B cell (primary cell): ENCODE measurements at regions not wholly inside any gene's neighbourhood (a gene's known extent, or its start where the extent isn't known, plus 50 kb on each side); places are given as distances from the start of the nearest gene placed in this dataset.

Source experiments
- ATAC-seq: fragments of 200-7000 bp; cut with Tn5 transposase; one replicate; pipeline ENCODE4 v1.10.0; 2021; ENCODE audit warnings: low read depth, mild to moderate bottlenecking, moderate number of reproducible peaks, moderate library complexity
- CTCF ChIA-PET: fragments of 350-600 bp; sonication (Branson Sonifier 250); formaldehyde crosslinking; loops from one replicate; lab custom pipeline; 2021; ENCODE audit warnings: antibody characterized with exemption, inconsistent platforms; lab: Charles Lee
- POLR2A ChIA-PET: fragments of 350-600 bp; sonication (Branson Sonifier 250); formaldehyde crosslinking; loops from one replicate; lab custom pipeline; 2021; ENCODE audit warnings: antibody characterized with exemption; lab: Charles Lee
- DNase-seq: peaks from one replicate; pipeline ENCODE4 v3.0.0; 2013
- H2AFZ ChIP-seq: 2 replicates; pipeline ENCODE4 v1.6.1; 2012; ENCODE audit warnings: mild to moderate bottlenecking, low read depth, low read length; ENCODE audit not compliant: insufficient read depth, poor library complexity, severe bottlenecking
- H3K27ac ChIP-seq, 2 donors: 1 replicate in 1 of 2; 2 replicates in 1 of 2; pipeline ENCODE4 v1.5.1; 2012 to 2013; ENCODE audit warnings: low read length in 2 of 2, mild to moderate bottlenecking in 2 of 2, moderate library complexity in 1 of 2
- H3K27me3 ChIP-seq, 4 experiments: fragments of 200-600 bp in 1 of 4; sonication (generic) in 1 of 4; replicated peaks in 1 of 4; 1 replicate in 2 of 4; 2 replicates in 2 of 4; pipeline versions ENCODE4 v1.6.1 to v1.7.0; 2013 to 2016; ENCODE audit warnings: low read length in 3 of 4, mild to moderate bottlenecking in 2 of 4, mixed read lengths in 1 of 4, moderate library complexity in 1 of 4; ENCODE audit not compliant: insufficient read depth in 4 of 4, control insufficient read depth in 3 of 4; ENCODE audit errors: control extremely low read depth in 1 of 4
- H3K36me3 ChIP-seq, 2 experiments: replicated peaks in 1 of 2; 1 replicate in 1 of 2; 2 replicates in 1 of 2; pipeline versions ENCODE4 v1.6.1 to v1.7.1; 2013; ENCODE audit warnings: low read length in 1 of 2; ENCODE audit not compliant: insufficient read depth in 2 of 2, control insufficient read depth in 1 of 2; ENCODE audit errors: control extremely low read depth in 1 of 2, extremely low read depth in 1 of 2
- H3K4me1 ChIP-seq, 2 donors: fragments of 200-600 bp in 1 of 2; sonication (generic) in 1 of 2; 1 replicate in 1 of 2; 2 replicates in 1 of 2; pipeline versions ENCODE4 v1.5.1 to v1.6.1; 2013 to 2017; ENCODE audit warnings: low read length in 2 of 2; ENCODE audit not compliant: control insufficient read depth in 2 of 2, insufficient read depth in 2 of 2
- H3K4me2 ChIP-seq: replicated peaks from 2 replicates; pipeline ENCODE3; 2012; ENCODE audit warnings: mild to moderate bottlenecking, low read depth, low read length; ENCODE audit not compliant: poor library complexity, severe bottlenecking
- H3K4me3 ChIP-seq, 5 experiments: fragments of 200-600 bp in 1 of 5; sonication (generic) in 1 of 5; 1 replicate in 3 of 5; 2 replicates in 2 of 5; pipeline versions ENCODE4 v1.5.1 to v1.7.0; 2011 to 2016; ENCODE audit warnings: low read length in 4 of 5, mild to moderate bottlenecking in 4 of 5, low read depth in 2 of 5, control low read depth in 1 of 5, moderate library complexity in 1 of 5; ENCODE audit not compliant: insufficient read depth in 1 of 5; ENCODE audit errors: control extremely low read depth in 1 of 5, extremely low read depth in 1 of 5
- H3K79me2 ChIP-seq: fragments of 200-600 bp; sonication (generic); one replicate; pipeline ENCODE4 v1.6.0; 2016; ENCODE audit warnings: low read length; ENCODE audit not compliant: control insufficient read depth, insufficient read depth
- H3K9ac ChIP-seq: fragments of 200-600 bp; sonication (generic); 2 replicates; pipeline ENCODE4 v1.6.1; 2017; ENCODE audit warnings: mild to moderate bottlenecking, low read length, moderate library complexity
- H3K9me3 ChIP-seq, 3 donors: one replicate each; pipeline versions ENCODE4 v1.6.1 to v1.7.1; 2013; ENCODE audit warnings: low read length in 2 of 3; ENCODE audit not compliant: control insufficient read depth in 2 of 3, insufficient read depth in 1 of 3; ENCODE audit errors: control extremely low read depth in 1 of 3
- H4K20me1 ChIP-seq: 2 replicates; pipeline ENCODE4 v1.6.0; 2012; ENCODE audit warnings: mild to moderate bottlenecking, low read length; ENCODE audit not compliant: insufficient read depth, control insufficient read depth, poor library complexity, severe bottlenecking
- H3K27ac Mint-ChIP-seq: one replicate; pipeline ENCODE4 v1.8.0; 2021; ENCODE audit warnings: mixed read lengths
- H3K27me3 Mint-ChIP-seq: one replicate; pipeline ENCODE4 v1.8.0; 2021; ENCODE audit warnings: mixed read lengths
- H3K4me1 Mint-ChIP-seq: one replicate; pipeline ENCODE4 v1.8.0; 2021; ENCODE audit warnings: mixed read lengths
- H3K4me3 Mint-ChIP-seq: one replicate; pipeline ENCODE4 v1.8.0; 2021; ENCODE audit warnings: mixed read lengths
- H3K9me3 Mint-ChIP-seq: one replicate; pipeline ENCODE4 v1.8.0; 2022; ENCODE audit warnings: mixed read lengths; ENCODE audit not compliant: insufficient read depth
- EZH2 ChIP-seq: IDR thresholded peaks from 2 replicates; pipeline ENCODE4 v1.6.1; 2012; ENCODE audit warnings: borderline replicate concordance, low read depth, mild to moderate bottlenecking, moderate library complexity, low read length; ENCODE audit not compliant: insufficient read depth, poor library complexity, severe bottlenecking
- WGBS: methylation state at CpG from one replicate; pipeline ENCODE4 v1.1.5; 2013; ENCODE audit warnings: missing lambda C conversion rate; ENCODE audit not compliant: insufficient coverage; 5-methylcytosine and 5-hydroxymethylcytosine counted together
- intact Hi-C: fragments of 100-400 bp; cut with micrococcal nuclease; formaldehyde crosslinking; loops from one replicate; pipeline ENCODE4 v1.10.0; 2022
- TF ChIP-seq, protein P1 (sequence below): fragments of 200-600 bp; IDR thresholded peaks from one replicate; pipeline ENCODE4 v1.8.0; 2022; ENCODE audit warnings: antibody characterized with exemption, mild to moderate bottlenecking

GRCh38 chr17:77604973-77605313, 353.6 kb upstream of the TNRC6C start:
- peaks cover 10% of the 10 kb centered on the region for H3K4me1 Mint-ChIP-seq
- H3K27me3 Mint-ChIP-seq: peaks cover 14% of the 10 kb centered on the region
- TF ChIP-seq, protein P1, sequence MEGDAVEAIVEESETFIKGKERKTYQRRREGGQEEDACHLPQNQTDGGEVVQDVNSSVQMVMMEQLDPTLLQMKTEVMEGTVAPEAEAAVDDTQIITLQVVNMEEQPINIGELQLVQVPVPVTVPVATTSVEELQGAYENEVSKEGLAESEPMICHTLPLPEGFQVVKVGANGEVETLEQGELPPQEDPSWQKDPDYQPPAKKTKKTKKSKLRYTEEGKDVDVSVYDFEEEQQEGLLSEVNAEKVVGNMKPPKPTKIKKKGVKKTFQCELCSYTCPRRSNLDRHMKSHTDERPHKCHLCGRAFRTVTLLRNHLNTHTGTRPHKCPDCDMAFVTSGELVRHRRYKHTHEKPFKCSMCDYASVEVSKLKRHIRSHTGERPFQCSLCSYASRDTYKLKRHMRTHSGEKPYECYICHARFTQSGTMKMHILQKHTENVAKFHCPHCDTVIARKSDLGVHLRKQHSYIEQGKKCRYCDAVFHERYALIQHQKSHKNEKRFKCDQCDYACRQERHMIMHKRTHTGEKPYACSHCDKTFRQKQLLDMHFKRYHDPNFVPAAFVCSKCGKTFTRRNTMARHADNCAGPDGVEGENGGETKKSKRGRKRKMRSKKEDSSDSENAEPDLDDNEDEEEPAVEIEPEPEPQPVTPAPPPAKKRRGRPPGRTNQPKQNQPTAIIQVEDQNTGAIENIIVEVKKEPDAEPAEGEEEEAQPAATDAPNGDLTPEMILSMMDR: no peak
- no peak for TF ChIP-seq EZH2
- H3K79me2 ChIP-seq: no peaks in the 10 kb centered on the region
- H3K4me3 ChIP-seq: no peak overlapping the region
- no peak for ATAC-seq
- intact Hi-C loops: no loop called here
- ChIA-PET CTCF (no interaction called here), POLR2A (no interaction called here)
- no peak overlapping the region for H2AFZ ChIP-seq
- WGBS: 100% methylated on average over 1 of the region's 3 CpGs
- H3K9me3 ChIP-seq: peaks cover 0 to 11% (median 0%) of the 10 kb centered on the region in 3 donors
- no peaks in the 10 kb centered on the region for H3K9me3 Mint-ChIP-seq
- no peaks in the 10 kb centered on the region for H3K27me3 ChIP-seq
- no peaks in the 10 kb centered on the region for H3K36me3 ChIP-seq
- H3K4me2 ChIP-seq: no peak overlapping the region
- peaks cover 3 to 4% of the 10 kb centered on the region in 2 donors for H3K4me1 ChIP-seq
- no peak overlapping the region for H3K27ac Mint-ChIP-seq
- H3K27ac ChIP-seq: no peak overlapping the region
- DNase-seq: no peak
- no peaks in the 10 kb centered on the region for H4K20me1 ChIP-seq
- no peak overlapping the region for H3K4me3 Mint-ChIP-seq
- no peak overlapping the region for H3K9ac ChIP-seq

DNA sequence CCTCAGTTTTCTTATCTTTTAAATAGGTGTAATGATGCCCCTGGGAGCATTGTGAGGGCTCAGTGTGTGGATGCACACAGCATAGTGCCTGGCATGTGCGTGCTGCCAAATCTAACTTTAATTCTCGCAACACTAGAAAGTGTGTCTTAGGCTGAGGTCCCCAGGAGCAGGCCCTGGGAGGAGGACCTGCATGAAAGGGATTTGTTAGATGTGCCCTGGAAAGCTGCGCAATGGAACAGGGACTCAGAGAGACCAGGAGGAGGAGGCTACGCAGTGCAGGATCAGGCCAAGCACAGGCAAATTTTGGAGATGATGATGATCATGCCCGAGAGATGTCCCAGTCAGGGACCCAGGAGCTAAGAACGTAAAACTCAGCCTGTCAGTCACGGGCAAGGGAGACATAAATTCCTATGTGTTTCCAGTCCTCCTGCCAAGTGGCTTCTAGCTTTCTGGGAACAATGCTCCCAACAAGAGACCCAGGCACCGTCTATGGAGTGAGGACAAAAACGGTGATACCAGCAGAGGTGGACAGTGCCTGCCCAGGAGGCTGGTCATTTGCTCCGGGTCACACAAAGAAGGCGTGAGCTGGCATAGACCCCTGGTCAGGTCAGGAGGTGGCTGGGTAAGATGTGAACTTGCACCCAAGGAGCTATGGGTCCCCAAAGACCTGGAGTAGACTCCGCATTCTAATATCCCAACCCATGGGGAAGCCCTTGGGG, 352.2 kb upstream of the TNRC6C start:
- ChIA-PET CTCF (no interaction called here), POLR2A (no interaction called here)
- DNase-seq: no peak
- Histone ChIP-seq H3K9me3 (peaks cover 0 to 11% (median 0%) of the 10 kb centered on the region in 3 donors), H3K27me3 (no peaks in the 10 kb centered on the region), H3K4me2 (no peak overlapping the region), H3K4me1 (peaks cover 14 to 18% of the 10 kb centered on the region in 2 donors), H3K9ac (no peak overlapping the region), H3K27ac (no peak overlapping the region), H3K36me3 (no peaks in the 10 kb centered on the region), H3K79me2 (no peaks in the 10 kb centered on the region), H3K4me3 (no peak overlapping the region), H4K20me1 (no peaks in the 10 kb centered on the region), H2AFZ (no peak overlapping the region)
- H3K4me3 Mint-ChIP-seq: no peak overlapping the region
- H3K27me3 Mint-ChIP-seq: peaks cover 6% of the 10 kb centered on the region
- no peak overlapping the region for H3K27ac Mint-ChIP-seq
- TF ChIP-seq, protein P1: no peak
- no peak for TF ChIP-seq EZH2
- ATAC-seq: no peak
- 95% methylated on average over 12 of the region's 12 CpGs for WGBS
- intact Hi-C loops: no loop called here
- H3K4me1 Mint-ChIP-seq: peaks cover 23% of the 10 kb centered on the region
- no peaks in the 10 kb centered on the region for H3K9me3 Mint-ChIP-seq
